A549 (cell line): ENCODE measurements at regions not wholly inside any gene's neighbourhood (a gene's known extent, or its start where the extent isn't known, plus 50 kb on each side); places are given as distances from the start of the nearest gene placed in this dataset.

ENCODE experiments used
- ATAC-seq, 2 experiments: fragments of 200-7000 bp in 1 of 2; fragments of >200 bp in 1 of 2; cut with Nextera tagmentation in 1 of 2; cut with Tn5 transposase in 1 of 2; 3 replicates each; pipeline versions ENCODE4 v1.8.0 to v1.9.1; 2018 to 2020; ENCODE audit warnings: mild to moderate bottlenecking in 1 of 2, moderate library complexity in 1 of 2
- CTCF ChIA-PET: fragments of 300-600 bp; sonication (Branson Sonifier 250); formaldehyde crosslinking; extraction: SDS; loops from one replicate; lab custom pipeline; 2021; ENCODE audit warnings: antibody characterized with exemption, inconsistent platforms; lab: Yijun Ruan, JAX
- POLR2A ChIA-PET: fragments of 350-600 bp; formaldehyde crosslinking; extraction: SDS; loops from one replicate; lab custom pipeline; 2021; ENCODE audit warnings: antibody characterized with exemption, inconsistent platforms; lab: Yijun Ruan, JAX
- DNase-seq, 2 experiments: peaks; one replicate each; pipeline versions ENCODE4 v3.0.0 to v3.0.0-alpha.2; 2011 to 2016; ENCODE audit warnings: low read depth in 1 of 2, low spot score in 1 of 2
- FAIRE-seq: peaks from 2 replicates; lab custom pipeline; 2011; peaks lifted over from hg19 to GRCh38; lab: Jason Lieb, UNC
- H3K27ac ChIP-seq, 2 experiments: fragments of >200 bp; sonication (Bioruptor Twin); formaldehyde crosslinking; 3 replicates each; pipeline ENCODE4 v1.5.1; 2016 to 2017
- H3K4me1 ChIP-seq: fragments of >200 bp; sonication (Bioruptor Twin); formaldehyde crosslinking; 3 replicates; pipeline ENCODE4 v1.6.1; 2016
- H3K4me2 ChIP-seq: fragments of >200 bp; sonication (Bioruptor Twin); formaldehyde crosslinking; 3 replicates; pipeline ENCODE4 v1.6.1; 2016
- H3K4me3 ChIP-seq: fragments of >200 bp; sonication (Bioruptor Twin); formaldehyde crosslinking; 3 replicates; pipeline ENCODE4 v1.5.1; 2016
- H3K9me3 ChIP-seq: fragments of >200 bp; sonication (Bioruptor Twin); formaldehyde crosslinking; 3 replicates; pipeline ENCODE4 v1.6.1; 2016
- CBX8 ChIP-seq: fragments of 200-600 bp; sonication (generic); IDR thresholded peaks from 2 replicates; pipeline ENCODE4 v1.6.1; 2016
- CHD4 ChIP-seq: fragments of 200-600 bp; sonication (generic); IDR thresholded peaks from 2 replicates; pipeline ENCODE4 v1.6.1; 2016; ENCODE audit warnings: antibody characterized with exemption, mild to moderate bottlenecking, borderline replicate concordance
- ESRRA ChIP-seq: fragments of 150-350 bp; IDR thresholded peaks from 2 replicates; pipeline ENCODE4 v1.6.1; 2014; ENCODE audit warnings: mild to moderate bottlenecking, low read length, borderline replicate concordance
- FOSL2 ChIP-seq, 2 experiments: fragments of 450-650 bp in 1 of 2; fragments of >200 bp in 1 of 2; sonication (Bioruptor Twin) in 1 of 2; formaldehyde crosslinking; IDR thresholded peaks; 2 replicates each; pipeline versions ENCODE4 v1.5.0 to v1.6.1; 2016 to 2020; ENCODE audit warnings: mild to moderate bottlenecking in 1 of 2, moderate library complexity in 1 of 2
- HOXB5 ChIP-seq: fragments of 250-450 bp; sonication (Bioruptor Pico); IDR thresholded peaks from 2 replicates; pipeline ENCODE4 v1.5.0; 2020; ENCODE audit warnings: mild to moderate bottlenecking, moderate library complexity
- JUN ChIP-seq, 2 experiments: fragments of >200 bp; sonication (Bioruptor Twin); formaldehyde crosslinking; IDR thresholded peaks; 2 replicates in 1 of 2; 3 replicates in 1 of 2; pipeline ENCODE4 v1.6.1; 2016 to 2017
- KDM5A ChIP-seq: fragments of 200-600 bp; sonication (generic); IDR thresholded peaks from 2 replicates; pipeline ENCODE4 v1.6.1; 2016; ENCODE audit warnings: antibody characterized with exemption, mild to moderate bottlenecking
- MAFK ChIP-seq: fragments of 450-650 bp; IDR thresholded peaks from 2 replicates; pipeline ENCODE4 v1.6.1; 2014; ENCODE audit not compliant: partially characterized antibody
- NFE2L2 ChIP-seq: fragments of 150-350 bp; conservative IDR thresholded peaks from 2 replicates; pipeline ENCODE4 v1.6.1; 2014; ENCODE audit warnings: low read length
- PHF8 ChIP-seq: fragments of 200-600 bp; sonication (generic); IDR thresholded peaks from 2 replicates; pipeline ENCODE4 v1.6.1; 2016; ENCODE audit warnings: low read depth, mild to moderate bottlenecking, antibody characterized with exemption, moderate library complexity, borderline replicate concordance
- POLR2AphosphoS2 ChIP-seq: conservative IDR thresholded peaks from 2 replicates; pipeline ENCODE4 v1.6.1; 2012; ENCODE audit warnings: low read length, improper control_type of control experiment, inconsistent platforms
- RARB ChIP-seq: fragments of 250-450 bp; sonication (Bioruptor Pico); IDR thresholded peaks from 2 replicates; pipeline ENCODE4 v1.8.0; 2021; ENCODE audit warnings: mild to moderate bottlenecking, moderate library complexity
- RFX5 ChIP-seq: fragments of 450-650 bp; IDR thresholded peaks from 2 replicates; pipeline ENCODE4 v1.7.1; 2014; ENCODE audit warnings: antibody characterized with exemption, mild to moderate bottlenecking, moderate library complexity
- TFCP2L1 ChIP-seq: fragments of 250-450 bp; sonication (Bioruptor Pico); IDR thresholded peaks from 2 replicates; pipeline ENCODE4 v1.5.0; 2021; ENCODE audit warnings: mild to moderate bottlenecking
- ZC3H11A ChIP-seq: fragments of 450-650 bp; IDR thresholded peaks from 2 replicates; pipeline ENCODE4 v1.6.1; 2014; ENCODE audit warnings: antibody characterized with exemption, mild to moderate bottlenecking
- ZFP36 ChIP-seq: fragments of 450-650 bp; IDR thresholded peaks from 2 replicates; pipeline ENCODE4 v1.6.1; 2014; ENCODE audit warnings: borderline replicate concordance; ENCODE audit not compliant: partially characterized antibody
- WGBS: methylation state at CpG from one replicate; pipeline ENCODE4 v1.1.6; 2017; ENCODE audit errors: missing lambda C conversion rate; 5-methylcytosine and 5-hydroxymethylcytosine counted together
- TF ChIP-seq, protein P1 (sequence below): IDR thresholded peaks from 2 replicates; pipeline ENCODE4 v1.6.1; 2012
- TF ChIP-seq, protein P2 (sequence below): fragments of >200 bp; sonication (Bioruptor Twin); formaldehyde crosslinking; IDR thresholded peaks from 2 replicates; pipeline ENCODE4 v1.6.1; 2016
- TF ChIP-seq, protein P3 (sequence below): fragments of 250-450 bp; sonication (Bioruptor Pico); IDR thresholded peaks from 2 replicates; pipeline ENCODE4 v1.5.0; 2020; ENCODE audit warnings: low read depth, mild to moderate bottlenecking, moderate library complexity
- TF ChIP-seq, protein P4 (sequence below): fragments of >200 bp; sonication (Bioruptor Twin); formaldehyde crosslinking; IDR thresholded peaks from 3 replicates; pipeline ENCODE4 v1.5.1; 2016

DNA sequence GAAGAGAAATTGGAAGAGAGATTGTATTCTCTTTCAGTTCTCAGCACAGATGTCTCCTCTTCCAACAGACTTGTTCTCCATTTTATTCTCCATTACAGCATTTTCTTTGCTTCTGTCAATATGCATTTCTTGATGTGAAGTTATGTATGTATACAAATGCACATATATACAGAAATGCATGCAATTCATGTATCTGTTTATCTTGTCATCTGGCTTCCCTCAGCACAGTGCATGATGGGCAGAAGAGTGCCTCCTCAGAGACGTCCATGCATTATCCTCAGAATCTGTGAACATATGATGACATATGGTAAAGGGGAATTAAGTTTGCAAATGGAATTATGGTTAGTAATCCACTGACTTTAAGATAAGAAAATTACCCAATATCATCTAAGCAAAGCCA lies 106.7 kb upstream of the VWC2 start:
- H3K4me1 ChIP-seq = no peaks in the 10 kb centered on the region
- WGBS = 0% methylated on average over 1 of the region's 1 CpG
- no peak overlapping the region for H3K27ac ChIP-seq
- H3K4me3 ChIP-seq = no peak overlapping the region
- ChIA-PET POLR2A (no interaction called here), CTCF (no interaction called here)
- no peak for DNase-seq
- FAIRE-seq = no peak
- no peaks in the 10 kb centered on the region for H3K9me3 ChIP-seq
- ATAC-seq = no peak
- TF ChIP-seq TFCP2L1 (CRISPR knock-in tag) = no peak
- TF ChIP-seq, protein P1, sequence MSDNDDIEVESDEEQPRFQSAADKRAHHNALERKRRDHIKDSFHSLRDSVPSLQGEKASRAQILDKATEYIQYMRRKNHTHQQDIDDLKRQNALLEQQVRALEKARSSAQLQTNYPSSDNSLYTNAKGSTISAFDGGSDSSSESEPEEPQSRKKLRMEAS = no peak
- no peak for TF ChIP-seq CBX8
- TF ChIP-seq, protein P2, sequence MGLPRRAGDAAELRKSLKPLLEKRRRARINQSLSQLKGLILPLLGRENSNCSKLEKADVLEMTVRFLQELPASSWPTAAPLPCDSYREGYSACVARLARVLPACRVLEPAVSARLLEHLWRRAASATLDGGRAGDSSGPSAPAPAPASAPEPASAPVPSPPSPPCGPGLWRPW = no peak
- no peak for TF ChIP-seq RFX5
- TF ChIP-seq CHD4 = no peak
- TF ChIP-seq KDM5A = no peak
- no peak for TF ChIP-seq RARB (CRISPR knock-in tag)
- TF ChIP-seq, protein P3, sequence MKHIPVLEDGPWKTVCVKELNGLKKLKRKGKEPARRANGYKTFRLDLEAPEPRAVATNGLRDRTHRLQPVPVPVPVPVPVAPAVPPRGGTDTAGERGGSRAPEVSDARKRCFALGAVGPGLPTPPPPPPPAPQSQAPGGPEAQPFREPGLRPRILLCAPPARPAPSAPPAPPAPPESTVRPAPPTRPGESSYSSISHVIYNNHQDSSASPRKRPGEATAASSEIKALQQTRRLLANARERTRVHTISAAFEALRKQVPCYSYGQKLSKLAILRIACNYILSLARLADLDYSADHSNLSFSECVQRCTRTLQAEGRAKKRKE = no peak
- TF ChIP-seq PHF8 = no peak
- TF ChIP-seq ZFP36 = no peak
- no peak overlapping the region for H3K4me2 ChIP-seq

DNA sequence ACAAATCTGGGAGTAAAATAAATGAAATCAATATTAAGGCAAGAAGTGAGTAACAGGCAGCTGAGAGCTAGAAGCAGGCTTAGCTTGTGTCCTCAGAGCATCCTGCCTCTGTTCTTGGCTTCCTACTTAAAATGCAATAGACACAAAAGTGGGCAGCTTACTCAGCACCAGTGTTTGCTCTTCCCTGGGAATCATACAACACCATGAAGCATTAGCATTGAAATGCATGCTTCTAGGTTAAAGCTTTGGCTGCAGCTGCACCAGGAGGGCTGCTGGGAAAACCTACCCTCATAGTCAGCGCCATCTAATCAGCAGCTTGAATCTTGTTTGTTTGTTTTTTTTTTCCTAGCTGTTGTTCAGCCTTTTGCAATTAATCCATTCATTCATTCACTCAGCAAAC lies 104.2 kb upstream of the VWC2 start:
- WGBS = 0% methylated on average over 1 of the region's 1 CpG
- TF ChIP-seq, protein P4, sequence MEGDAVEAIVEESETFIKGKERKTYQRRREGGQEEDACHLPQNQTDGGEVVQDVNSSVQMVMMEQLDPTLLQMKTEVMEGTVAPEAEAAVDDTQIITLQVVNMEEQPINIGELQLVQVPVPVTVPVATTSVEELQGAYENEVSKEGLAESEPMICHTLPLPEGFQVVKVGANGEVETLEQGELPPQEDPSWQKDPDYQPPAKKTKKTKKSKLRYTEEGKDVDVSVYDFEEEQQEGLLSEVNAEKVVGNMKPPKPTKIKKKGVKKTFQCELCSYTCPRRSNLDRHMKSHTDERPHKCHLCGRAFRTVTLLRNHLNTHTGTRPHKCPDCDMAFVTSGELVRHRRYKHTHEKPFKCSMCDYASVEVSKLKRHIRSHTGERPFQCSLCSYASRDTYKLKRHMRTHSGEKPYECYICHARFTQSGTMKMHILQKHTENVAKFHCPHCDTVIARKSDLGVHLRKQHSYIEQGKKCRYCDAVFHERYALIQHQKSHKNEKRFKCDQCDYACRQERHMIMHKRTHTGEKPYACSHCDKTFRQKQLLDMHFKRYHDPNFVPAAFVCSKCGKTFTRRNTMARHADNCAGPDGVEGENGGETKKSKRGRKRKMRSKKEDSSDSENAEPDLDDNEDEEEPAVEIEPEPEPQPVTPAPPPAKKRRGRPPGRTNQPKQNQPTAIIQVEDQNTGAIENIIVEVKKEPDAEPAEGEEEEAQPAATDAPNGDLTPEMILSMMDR = no peak
- no peak for TF ChIP-seq MAFK
- ATAC-seq (no peak), DNase-seq (no peak), FAIRE-seq (no peak)
- no peaks in the 10 kb centered on the region for H3K9me3 ChIP-seq
- H3K4me3 ChIP-seq = no peak overlapping the region
- ChIA-PET POLR2A (no interaction called here), CTCF (no interaction called here)
- no peak overlapping the region for H3K4me2 ChIP-seq
- no peaks in the 10 kb centered on the region for H3K4me1 ChIP-seq
- no peak overlapping the region for H3K27ac ChIP-seq

DNA sequence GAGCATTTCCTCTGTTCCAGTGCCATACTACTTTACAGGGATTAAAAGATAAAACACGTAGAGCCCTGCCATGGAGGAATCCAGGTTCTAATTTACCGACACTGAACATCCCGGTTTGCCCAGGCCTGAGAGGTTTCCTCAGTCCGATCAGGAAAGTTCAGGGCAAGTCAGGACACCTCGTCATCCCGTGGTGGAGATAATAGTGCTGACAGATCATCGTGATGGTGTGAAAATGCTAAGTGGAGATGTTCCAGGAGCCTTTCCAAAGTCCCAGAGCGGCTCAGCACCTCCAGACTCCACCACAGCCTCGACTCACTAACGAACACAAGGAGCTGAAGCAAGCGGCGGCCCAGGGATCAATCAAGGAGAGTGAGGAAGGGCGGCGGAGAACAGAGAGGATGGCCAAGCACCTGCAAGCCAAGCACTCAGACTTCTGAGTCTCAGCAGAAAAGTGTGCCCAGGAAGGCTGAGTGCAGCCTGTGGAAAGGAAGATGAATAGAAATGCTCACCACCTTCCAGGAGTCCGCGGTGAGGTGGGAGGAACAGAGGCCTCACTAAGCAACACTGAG lies 103.7 kb upstream of the VWC2 start:
- ATAC-seq (no peak), DNase-seq (no peak), FAIRE-seq (no peak)
- CTCF ChIA-PET = no interaction called here
- Histone ChIP-seq H3K4me1 (no peaks in the 10 kb centered on the region), H3K9me3 (no peaks in the 10 kb centered on the region), H3K4me3 (no peak overlapping the region), H3K4me2 (no peak overlapping the region), H3K27ac (no peak overlapping the region)
- WGBS = 23% methylated on average over 16 of the region's 16 CpGs
- TF ChIP-seq POLR2AphosphoS2 (no peak), NFE2L2 (no peak), FOSL2 (IDR thresholded peaks at IDR 0.05) (no peak), FOSL2 (CRISPR knock-in tag; IDR thresholded peaks at IDR 0.05) (no peak), PHF8 (no peak), JUN (IDR thresholded peaks at IDR 0.05) (no peak), HOXB5 (CRISPR knock-in tag) (no peak), ZC3H11A (no peak), ESRRA (no peak)
- TF ChIP-seq, protein P1 = no peak
- POLR2A ChIA-PET = no interaction called here
